ENCODE measurements at regions not wholly inside any gene's neighbourhood (a gene's known extent, or its start where the extent isn't known, plus 50 kb on each side); places are given as distances from the start of the nearest gene placed in this dataset.

DNA sequence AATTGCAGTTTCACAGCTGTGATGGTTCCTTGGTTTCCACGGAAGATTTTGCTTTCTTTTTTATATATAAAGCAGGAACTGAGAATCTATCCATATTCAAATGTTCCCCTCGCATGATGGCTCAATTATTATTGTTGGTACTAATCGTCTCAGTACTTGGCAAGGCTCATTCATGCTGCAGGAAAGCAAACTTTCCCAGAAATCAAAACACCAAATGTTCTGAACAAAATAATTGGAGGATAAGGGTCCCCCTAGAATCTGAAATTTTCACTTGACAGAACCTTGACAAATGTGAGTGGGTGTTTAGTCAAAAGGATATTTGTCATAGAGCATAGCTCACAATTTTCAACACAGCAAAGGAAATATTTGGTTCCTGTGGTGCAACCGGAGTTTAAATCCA, 1598.6 kb upstream of the PCDH7 start:
- Histone ChIP-seq H3K4me1 (ENCODE audit: control insufficient read depth, insufficient read depth, low read length) (no peaks in the 10 kb centered on the region), H3K27ac (ENCODE audit: low read length) (no peak overlapping the region), H3K36me3 (ENCODE audit: control insufficient read depth, insufficient read depth, low read length) (no peaks in the 10 kb centered on the region), H3K4me3 (ENCODE audit: low read depth in 2 of 2, low read length in 2 of 2) (no peak overlapping the region), H3K9me3 (ENCODE audit: control insufficient read depth, insufficient read depth, low read depth, low read length) (no peaks in the 10 kb centered on the region), H3K27me3 (ENCODE audit: control insufficient read depth, insufficient read depth, low read length) (no peaks in the 10 kb centered on the region)
- in situ Hi-C loops (cut with HindIII; ENCODE audit: low pct_unique_long_range_greater_than_20kb, low sequenced_read_pairs) (no loop called here), intact Hi-C loops (cut with micrococcal nuclease; ENCODE audit: unreplicated experiment) (no loop called here)
- POLR2A ChIA-PET, result no interaction called here
- ATAC-seq, result no peak
- TF ChIP-seq, protein P1, sequence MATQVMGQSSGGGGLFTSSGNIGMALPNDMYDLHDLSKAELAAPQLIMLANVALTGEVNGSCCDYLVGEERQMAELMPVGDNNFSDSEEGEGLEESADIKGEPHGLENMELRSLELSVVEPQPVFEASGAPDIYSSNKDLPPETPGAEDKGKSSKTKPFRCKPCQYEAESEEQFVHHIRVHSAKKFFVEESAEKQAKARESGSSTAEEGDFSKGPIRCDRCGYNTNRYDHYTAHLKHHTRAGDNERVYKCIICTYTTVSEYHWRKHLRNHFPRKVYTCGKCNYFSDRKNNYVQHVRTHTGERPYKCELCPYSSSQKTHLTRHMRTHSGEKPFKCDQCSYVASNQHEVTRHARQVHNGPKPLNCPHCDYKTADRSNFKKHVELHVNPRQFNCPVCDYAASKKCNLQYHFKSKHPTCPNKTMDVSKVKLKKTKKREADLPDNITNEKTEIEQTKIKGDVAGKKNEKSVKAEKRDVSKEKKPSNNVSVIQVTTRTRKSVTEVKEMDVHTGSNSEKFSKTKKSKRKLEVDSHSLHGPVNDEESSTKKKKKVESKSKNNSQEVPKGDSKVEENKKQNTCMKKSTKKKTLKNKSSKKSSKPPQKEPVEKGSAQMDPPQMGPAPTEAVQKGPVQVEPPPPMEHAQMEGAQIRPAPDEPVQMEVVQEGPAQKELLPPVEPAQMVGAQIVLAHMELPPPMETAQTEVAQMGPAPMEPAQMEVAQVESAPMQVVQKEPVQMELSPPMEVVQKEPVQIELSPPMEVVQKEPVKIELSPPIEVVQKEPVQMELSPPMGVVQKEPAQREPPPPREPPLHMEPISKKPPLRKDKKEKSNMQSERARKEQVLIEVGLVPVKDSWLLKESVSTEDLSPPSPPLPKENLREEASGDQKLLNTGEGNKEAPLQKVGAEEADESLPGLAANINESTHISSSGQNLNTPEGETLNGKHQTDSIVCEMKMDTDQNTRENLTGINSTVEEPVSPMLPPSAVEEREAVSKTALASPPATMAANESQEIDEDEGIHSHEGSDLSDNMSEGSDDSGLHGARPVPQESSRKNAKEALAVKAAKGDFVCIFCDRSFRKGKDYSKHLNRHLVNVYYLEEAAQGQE (IDR thresholded peaks at IDR 0.05; ENCODE audit: insufficient read depth in 1 of 2, low read depth in 2 of 2, low read length in 1 of 2), result no peak
- TF ChIP-seq POLR2AphosphoS5 (IDR thresholded peaks at IDR 0.05; ENCODE audit: low read depth, low read length), result no peak
- no peak for TF ChIP-seq TCF7L2 (IDR thresholded peaks at IDR 0.05; ENCODE audit: low read depth, low read length)
- TF ChIP-seq, protein P2, sequence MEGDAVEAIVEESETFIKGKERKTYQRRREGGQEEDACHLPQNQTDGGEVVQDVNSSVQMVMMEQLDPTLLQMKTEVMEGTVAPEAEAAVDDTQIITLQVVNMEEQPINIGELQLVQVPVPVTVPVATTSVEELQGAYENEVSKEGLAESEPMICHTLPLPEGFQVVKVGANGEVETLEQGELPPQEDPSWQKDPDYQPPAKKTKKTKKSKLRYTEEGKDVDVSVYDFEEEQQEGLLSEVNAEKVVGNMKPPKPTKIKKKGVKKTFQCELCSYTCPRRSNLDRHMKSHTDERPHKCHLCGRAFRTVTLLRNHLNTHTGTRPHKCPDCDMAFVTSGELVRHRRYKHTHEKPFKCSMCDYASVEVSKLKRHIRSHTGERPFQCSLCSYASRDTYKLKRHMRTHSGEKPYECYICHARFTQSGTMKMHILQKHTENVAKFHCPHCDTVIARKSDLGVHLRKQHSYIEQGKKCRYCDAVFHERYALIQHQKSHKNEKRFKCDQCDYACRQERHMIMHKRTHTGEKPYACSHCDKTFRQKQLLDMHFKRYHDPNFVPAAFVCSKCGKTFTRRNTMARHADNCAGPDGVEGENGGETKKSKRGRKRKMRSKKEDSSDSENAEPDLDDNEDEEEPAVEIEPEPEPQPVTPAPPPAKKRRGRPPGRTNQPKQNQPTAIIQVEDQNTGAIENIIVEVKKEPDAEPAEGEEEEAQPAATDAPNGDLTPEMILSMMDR (IDR thresholded peaks at IDR 0.05), result no peak
- no peak for TF ChIP-seq SIN3A (IDR thresholded peaks at IDR 0.05; ENCODE audit: borderline replicate concordance, insufficient read depth, low read depth, low read length)
- CTCF ChIA-PET, result no interaction called here
- BruUV-seq (replicated peaks), result no TSS peak
- DNase-seq (ENCODE audit: low read depth, low spot score), result no peak

DNA sequence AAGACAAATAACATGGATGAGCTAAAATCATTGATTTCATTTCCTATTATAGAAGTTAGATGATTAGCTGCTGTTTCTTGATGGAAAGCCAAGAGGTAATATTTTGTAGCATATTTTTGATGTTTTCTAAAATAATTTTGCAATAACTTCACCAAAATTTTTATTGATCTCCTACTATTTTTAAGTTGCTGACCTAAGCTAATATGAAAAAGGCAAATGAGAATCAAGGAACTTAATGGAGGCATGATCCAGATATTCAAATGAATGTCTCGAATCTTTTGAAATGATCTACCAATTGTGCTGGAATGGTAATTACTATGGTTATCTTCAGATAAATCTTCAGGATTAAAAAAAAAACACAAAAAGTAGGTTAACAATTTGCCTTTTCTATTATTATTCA, 1591.4 kb upstream of the PCDH7 start:
- H3K36me3 ChIP-seq (ENCODE audit: control insufficient read depth, insufficient read depth, low read length), result no peaks in the 10 kb centered on the region
- no peaks in the 10 kb centered on the region for H3K27me3 ChIP-seq (ENCODE audit: control insufficient read depth, insufficient read depth, low read length)
- POLR2A ChIA-PET, result no interaction called here
- DNase-seq (ENCODE audit: low read depth, low spot score) (no peak), ATAC-seq (no peak)
- no peaks in the 10 kb centered on the region for H3K9me3 ChIP-seq (ENCODE audit: control insufficient read depth, insufficient read depth, low read depth, low read length)
- no peaks in the 10 kb centered on the region for H3K4me1 ChIP-seq (ENCODE audit: control insufficient read depth, insufficient read depth, low read length)
- no peak overlapping the region for H3K27ac ChIP-seq (ENCODE audit: low read length)
- no peak overlapping the region for H3K4me3 ChIP-seq (ENCODE audit: low read depth in 2 of 2, low read length in 2 of 2)
- no TSS peak for BruUV-seq (replicated peaks)
- no peak for TF ChIP-seq POLR2AphosphoS5 (IDR thresholded peaks at IDR 0.05; ENCODE audit: low read depth, low read length)
- TF ChIP-seq, protein P1 (IDR thresholded peaks at IDR 0.05; ENCODE audit: insufficient read depth in 1 of 2, low read depth in 2 of 2, low read length in 1 of 2), result no peak
- TF ChIP-seq TCF7L2 (IDR thresholded peaks at IDR 0.05; ENCODE audit: low read depth, low read length), result no peak
- TF ChIP-seq, protein P2 (IDR thresholded peaks at IDR 0.05), result no peak
- no peak for TF ChIP-seq SIN3A (IDR thresholded peaks at IDR 0.05; ENCODE audit: borderline replicate concordance, insufficient read depth, low read depth, low read length)
- in situ Hi-C loops (cut with HindIII; ENCODE audit: low pct_unique_long_range_greater_than_20kb, low sequenced_read_pairs) (no loop called here), intact Hi-C loops (cut with micrococcal nuclease; ENCODE audit: unreplicated experiment) (no loop called here)
- CTCF ChIA-PET, result no interaction called here

Data from Panc1 (cell line).